Loucy (cell line): ENCODE measurements at regions not wholly inside any gene's neighbourhood (a gene's known extent, or its start where the extent isn't known, plus 50 kb on each side); places are given as distances from the start of the nearest gene placed in this dataset.

Experiments used
- EZH2phosphoT487 ChIP-seq: fragments of 200-600 bp; IDR thresholded peaks from 2 replicates; pipeline ENCODE4 v1.6.1; 2018; ENCODE audit warnings: antibody characterized with exemption, mild to moderate bottlenecking, moderate library complexity, borderline replicate concordance
- TF ChIP-seq, protein P1 (sequence below): fragments of 200-600 bp; sonication (generic); conservative IDR thresholded peaks from 2 replicates; pipeline ENCODE4 v1.5.1; 2014; ENCODE audit warnings: mild to moderate bottlenecking, antibody characterized with exemption, low read length

DNA sequence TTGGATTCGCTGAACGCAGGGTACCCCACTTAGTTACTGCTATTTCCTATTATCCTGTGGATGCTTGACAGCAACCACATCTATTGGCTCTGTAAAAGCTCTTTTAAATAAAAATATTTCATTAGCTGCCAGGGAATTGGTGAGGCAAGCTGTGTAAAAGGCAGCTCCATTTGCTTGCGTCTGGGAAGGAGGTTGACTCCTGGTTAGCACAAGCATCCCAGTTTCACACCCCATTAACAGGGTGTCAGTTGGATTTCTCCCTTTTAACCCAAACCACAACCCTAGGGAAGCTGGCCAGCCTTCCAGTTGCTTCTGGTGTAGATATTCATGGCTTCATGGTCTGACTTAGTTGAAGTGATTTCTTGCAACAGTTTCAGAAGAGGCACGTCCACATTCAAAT is 151.0 kb downstream of the GPBP1 start:
- TF ChIP-seq, protein P1, sequence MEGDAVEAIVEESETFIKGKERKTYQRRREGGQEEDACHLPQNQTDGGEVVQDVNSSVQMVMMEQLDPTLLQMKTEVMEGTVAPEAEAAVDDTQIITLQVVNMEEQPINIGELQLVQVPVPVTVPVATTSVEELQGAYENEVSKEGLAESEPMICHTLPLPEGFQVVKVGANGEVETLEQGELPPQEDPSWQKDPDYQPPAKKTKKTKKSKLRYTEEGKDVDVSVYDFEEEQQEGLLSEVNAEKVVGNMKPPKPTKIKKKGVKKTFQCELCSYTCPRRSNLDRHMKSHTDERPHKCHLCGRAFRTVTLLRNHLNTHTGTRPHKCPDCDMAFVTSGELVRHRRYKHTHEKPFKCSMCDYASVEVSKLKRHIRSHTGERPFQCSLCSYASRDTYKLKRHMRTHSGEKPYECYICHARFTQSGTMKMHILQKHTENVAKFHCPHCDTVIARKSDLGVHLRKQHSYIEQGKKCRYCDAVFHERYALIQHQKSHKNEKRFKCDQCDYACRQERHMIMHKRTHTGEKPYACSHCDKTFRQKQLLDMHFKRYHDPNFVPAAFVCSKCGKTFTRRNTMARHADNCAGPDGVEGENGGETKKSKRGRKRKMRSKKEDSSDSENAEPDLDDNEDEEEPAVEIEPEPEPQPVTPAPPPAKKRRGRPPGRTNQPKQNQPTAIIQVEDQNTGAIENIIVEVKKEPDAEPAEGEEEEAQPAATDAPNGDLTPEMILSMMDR: no peak
- no peak for TF ChIP-seq EZH2phosphoT487
